ENCODE measurements at regions not wholly inside any gene's neighbourhood (a gene's known extent, or its start where the extent isn't known, plus 50 kb on each side); places are given as distances from the start of the nearest gene placed in this dataset.
"Not testable (repeated sequence)": the region's sequence is repeated elsewhere in the genome, so short reads cannot be mapped to it uniquely, and the experiment has no call there.

DNA sequence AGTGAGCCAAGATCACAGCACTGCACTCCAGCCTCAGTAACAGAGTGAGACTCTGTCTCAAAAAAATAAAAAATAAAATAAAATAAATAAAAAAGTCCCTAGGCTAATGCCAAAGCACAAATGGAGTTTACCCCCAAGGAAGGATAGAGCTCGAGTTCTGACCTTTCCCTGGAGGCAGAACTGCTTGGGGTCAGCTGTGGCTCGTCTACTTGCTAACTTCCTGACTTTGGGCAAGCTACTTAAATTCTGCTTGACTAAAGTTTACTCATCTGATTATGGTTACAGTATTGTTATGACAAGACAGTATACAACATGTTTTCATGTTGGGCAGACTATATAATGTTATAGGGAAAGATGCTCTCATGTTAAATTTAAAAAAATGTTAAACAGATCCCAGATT lies 359.2 kb downstream of the DNAH5 start:
- H3K4me3 ChIP-seq (ENCODE audit: low read depth, low read length) = no peak overlapping the region
- no peak for DNase-seq (ENCODE audit: low read depth)
- TF ChIP-seq, protein P1, sequence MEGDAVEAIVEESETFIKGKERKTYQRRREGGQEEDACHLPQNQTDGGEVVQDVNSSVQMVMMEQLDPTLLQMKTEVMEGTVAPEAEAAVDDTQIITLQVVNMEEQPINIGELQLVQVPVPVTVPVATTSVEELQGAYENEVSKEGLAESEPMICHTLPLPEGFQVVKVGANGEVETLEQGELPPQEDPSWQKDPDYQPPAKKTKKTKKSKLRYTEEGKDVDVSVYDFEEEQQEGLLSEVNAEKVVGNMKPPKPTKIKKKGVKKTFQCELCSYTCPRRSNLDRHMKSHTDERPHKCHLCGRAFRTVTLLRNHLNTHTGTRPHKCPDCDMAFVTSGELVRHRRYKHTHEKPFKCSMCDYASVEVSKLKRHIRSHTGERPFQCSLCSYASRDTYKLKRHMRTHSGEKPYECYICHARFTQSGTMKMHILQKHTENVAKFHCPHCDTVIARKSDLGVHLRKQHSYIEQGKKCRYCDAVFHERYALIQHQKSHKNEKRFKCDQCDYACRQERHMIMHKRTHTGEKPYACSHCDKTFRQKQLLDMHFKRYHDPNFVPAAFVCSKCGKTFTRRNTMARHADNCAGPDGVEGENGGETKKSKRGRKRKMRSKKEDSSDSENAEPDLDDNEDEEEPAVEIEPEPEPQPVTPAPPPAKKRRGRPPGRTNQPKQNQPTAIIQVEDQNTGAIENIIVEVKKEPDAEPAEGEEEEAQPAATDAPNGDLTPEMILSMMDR (conservative IDR thresholded peaks at IDR 0.05; ENCODE audit: low read depth, low read length) = no peak

DNA sequence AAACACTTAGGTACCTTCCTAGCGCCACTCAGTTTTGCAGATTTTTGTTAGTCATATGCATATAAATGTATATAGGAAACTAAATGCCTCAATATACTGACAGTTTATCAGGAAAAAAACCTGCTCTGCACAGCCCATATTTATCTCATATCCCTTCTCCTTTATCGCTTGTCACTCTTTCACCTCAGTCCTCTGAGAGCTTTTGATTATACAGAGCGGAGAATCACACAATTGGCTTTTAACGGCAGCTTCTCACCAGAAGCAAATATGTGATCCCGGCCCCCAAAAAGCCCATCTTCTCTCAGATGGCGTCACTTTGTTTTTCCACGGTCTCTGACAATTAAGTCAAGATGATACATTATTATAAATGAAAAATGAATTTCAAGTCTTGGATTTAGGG lies 362.6 kb downstream of the DNAH5 start:
- TF ChIP-seq, protein P1 (conservative IDR thresholded peaks at IDR 0.05; ENCODE audit: low read depth, low read length) = no peak
- no peak for DNase-seq (ENCODE audit: low read depth)
- no peak overlapping the region for H3K4me3 ChIP-seq (ENCODE audit: low read depth, low read length)

DNA sequence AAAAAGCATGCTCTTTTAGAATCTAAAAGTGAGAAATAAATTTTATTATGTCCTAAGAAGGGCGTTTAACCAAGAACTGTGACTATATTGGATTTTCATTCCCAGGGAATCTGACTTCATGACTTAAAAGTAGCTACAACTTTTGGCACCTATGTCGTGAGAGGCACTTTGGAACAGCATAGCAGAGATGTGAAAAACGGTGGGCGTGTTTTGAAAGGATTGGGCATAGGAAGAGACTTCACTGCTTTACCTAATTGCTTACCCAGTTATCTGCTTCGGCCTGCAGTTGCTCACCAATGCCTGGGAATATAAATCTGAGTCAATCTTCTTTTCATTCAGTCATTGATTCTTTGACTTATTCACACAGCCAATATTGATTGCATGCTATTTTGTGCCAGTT lies 363.4 kb downstream of the DNAH5 start:
- H3K4me3 ChIP-seq (ENCODE audit: low read depth, low read length) = no peak overlapping the region
- no peak for DNase-seq (ENCODE audit: low read depth)
- TF ChIP-seq, protein P1 (conservative IDR thresholded peaks at IDR 0.05; ENCODE audit: low read depth, low read length) = no peak

DNA sequence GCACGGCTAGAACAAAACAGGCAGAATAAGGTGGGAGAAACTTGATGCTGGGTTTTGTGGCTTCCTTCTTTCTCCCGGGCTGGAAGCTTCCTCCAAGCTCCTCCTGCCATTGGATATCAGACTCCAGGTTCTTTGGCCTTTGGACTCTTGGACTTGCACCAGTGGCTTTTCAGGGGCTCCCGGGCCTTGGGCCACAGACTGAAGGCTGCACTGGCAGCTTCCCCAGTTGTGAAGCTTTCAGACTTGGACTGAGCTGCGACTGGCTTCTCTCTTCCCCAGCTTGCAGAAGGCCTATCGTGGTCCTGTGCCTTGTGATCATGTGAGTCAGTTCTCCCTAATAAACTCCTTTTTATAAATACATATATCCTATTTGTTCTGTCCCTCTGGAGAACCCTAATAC lies 364.4 kb downstream of the DNAH5 start:
- H3K4me3 ChIP-seq (ENCODE audit: low read depth, low read length) = no peak overlapping the region
- TF ChIP-seq, protein P1 (conservative IDR thresholded peaks at IDR 0.05; ENCODE audit: low read depth, low read length) = no peak
- no peak for DNase-seq (ENCODE audit: low read depth)

DNA sequence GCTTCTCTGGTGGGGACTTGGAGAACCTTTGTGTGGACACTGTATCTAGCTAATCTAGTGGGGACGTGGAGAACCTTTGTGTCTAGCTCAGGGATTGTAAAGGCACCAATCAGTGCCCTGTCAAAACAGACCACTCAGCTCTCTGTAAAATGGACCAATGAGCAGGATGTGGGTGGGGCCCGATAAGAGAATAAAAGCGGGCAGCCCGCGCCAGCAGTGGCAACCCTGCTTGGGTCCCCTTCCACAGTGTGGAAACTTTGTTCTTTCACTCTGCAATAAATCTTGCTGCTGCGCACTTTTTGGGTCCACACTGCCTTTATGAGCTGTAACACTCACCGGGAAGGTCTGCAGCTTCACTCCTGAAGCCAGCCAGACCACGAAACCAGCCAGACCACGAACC lies 365.4 kb downstream of the DNAH5 start:
- DNase-seq (ENCODE audit: low read depth) = not testable (repeated sequence)

DNA sequence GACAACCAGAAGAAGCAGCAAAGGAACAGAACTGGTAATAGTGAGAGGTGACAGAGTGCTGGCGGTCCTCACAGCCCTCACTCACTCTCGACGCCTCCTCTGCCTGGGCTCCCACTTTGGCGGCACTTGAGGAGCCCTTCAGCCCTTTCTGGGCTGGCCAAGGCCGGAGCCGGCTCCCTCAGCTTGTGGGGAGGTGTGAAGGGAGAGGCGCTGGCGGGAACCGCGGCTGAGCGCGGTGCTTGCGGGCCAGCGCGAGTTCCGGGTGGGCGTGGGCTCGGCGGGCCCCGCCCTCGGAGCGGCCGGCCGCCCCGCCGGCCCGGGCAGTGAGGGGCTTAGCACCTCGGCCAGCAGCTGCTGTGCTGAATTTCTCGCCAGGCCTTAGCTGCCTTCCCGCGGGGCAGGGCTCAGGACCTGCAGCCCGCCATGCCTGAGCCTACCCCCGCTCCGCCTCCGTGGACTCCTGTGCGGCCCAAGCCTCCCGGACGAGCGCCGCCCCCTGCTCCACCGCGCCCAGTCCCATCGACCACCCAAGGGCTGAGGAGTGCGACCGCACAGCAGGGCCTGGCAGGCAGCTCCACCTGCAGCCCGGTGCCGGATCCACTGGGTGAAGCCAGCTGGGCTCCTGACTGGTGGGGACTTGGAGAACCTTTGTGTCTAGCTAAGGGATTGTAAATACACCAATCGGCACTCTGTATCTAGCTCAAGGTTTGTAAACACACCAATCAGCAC lies 366.0 kb downstream of the DNAH5 start:
- not testable (repeated sequence) for DNase-seq (ENCODE audit: low read depth); H3K4me3 ChIP-seq (ENCODE audit: low read depth, low read length)

More for the DNA sequence above, 365.4 kb downstream of the DNAH5 start:
- H3K4me3 ChIP-seq (ENCODE audit: low read depth, low read length) = not testable (repeated sequence)

DNA sequence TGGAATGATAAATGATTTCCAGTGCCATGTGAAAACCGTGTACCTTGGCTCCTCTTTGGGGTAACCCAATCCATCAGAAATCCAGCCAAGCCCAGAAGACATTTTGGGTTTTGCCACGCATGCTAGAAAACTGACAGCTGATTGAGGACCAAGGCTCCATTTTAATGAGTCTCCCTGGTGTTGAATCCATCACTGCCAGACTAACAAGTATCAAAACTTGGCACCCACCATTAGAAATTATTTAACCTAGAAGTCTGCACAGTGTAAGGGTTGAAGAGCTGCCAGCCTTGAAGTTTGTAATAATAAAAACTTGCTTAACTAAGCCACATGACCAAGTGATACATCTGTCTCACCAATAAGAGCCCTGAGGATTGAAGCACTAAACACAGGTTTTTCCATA lies 369.9 kb downstream of the DNAH5 start:
- DNase-seq (ENCODE audit: low read depth) = no peak
- TF ChIP-seq, protein P1 (conservative IDR thresholded peaks at IDR 0.05; ENCODE audit: low read depth, low read length) = no peak
- H3K4me3 ChIP-seq (ENCODE audit: low read depth, low read length) = no peak overlapping the region

DNA sequence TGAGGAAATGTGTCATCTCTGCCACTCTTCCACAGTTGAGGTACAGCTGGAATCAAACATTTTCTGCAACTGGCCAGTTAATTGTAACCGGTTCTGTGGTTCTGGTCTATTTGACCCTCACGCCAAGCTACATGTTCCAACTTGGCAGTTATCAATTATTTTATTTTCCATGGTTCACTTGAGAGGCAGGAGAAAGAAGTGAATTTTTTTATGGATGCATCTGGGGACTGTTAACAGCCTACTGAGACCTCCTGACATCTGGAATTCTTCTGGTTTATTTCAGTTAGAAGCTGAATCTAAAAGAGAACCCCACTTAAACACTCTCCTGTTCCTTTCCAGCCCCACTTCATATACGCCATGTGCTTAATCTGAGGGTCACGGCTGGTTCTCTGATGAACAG lies 372.3 kb downstream of the DNAH5 start:
- H3K4me3 ChIP-seq (ENCODE audit: low read depth, low read length) = no peak overlapping the region
- DNase-seq (ENCODE audit: low read depth) = no peak
- TF ChIP-seq, protein P1 (conservative IDR thresholded peaks at IDR 0.05; ENCODE audit: low read depth, low read length) = no peak
